DOHH2 (cell line): ENCODE measurements at regions not wholly inside any gene's neighbourhood (a gene's known extent, or its start where the extent isn't known, plus 50 kb on each side); places are given as distances from the start of the nearest gene placed in this dataset.

Experiments
- CTCF ChIP-seq: fragments of 200-600 bp; sonication (generic); IDR thresholded peaks from one replicate; pipeline ENCODE4 v1.5.1; 2014; ENCODE audit warnings: antibody characterized with exemption, mild to moderate bottlenecking, low read depth, low read length; ENCODE audit not compliant: poor library complexity, severe bottlenecking
- EZH2phosphoT487 ChIP-seq: fragments of 200-600 bp; sonication (generic); IDR thresholded peaks from 2 replicates; pipeline ENCODE4 v1.6.1; 2017; ENCODE audit warnings: borderline replicate concordance, mild to moderate bottlenecking, antibody characterized with exemption, low read length, moderate library complexity, mixed read lengths

GRCh38 chr12:93972411-93973208 is 175.8 kb upstream of the PLXNC1 start:
- no peak for TF ChIP-seq CTCF
- no peak for TF ChIP-seq EZH2phosphoT487
